ENCODE measurements at regions not wholly inside any gene's neighbourhood (a gene's known extent, or its start where the extent isn't known, plus 50 kb on each side); places are given as distances from the start of the nearest gene placed in this dataset.

DNA sequence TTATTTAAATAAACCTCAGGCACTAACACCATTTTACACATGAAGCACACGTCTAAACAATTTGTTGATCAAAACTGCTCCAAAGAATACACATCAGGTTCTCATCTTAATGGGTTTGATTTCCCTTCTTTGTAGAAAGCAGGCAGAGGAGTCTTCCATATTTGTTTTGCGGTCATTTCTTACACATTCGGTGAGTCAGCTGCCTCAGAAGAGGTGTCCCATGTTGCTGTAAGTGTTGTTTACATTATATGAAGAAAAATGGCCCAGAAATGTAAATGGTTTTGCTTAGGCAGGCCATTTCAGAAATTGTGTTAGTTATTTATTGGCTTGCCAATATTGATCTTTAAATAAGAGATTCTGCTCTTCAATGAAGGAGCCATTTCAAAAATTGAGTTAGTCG is 325.8 kb downstream of the TENT4A start:
- H3K4me3 ChIP-seq = no peak overlapping the region
- no peaks in the 10 kb centered on the region for H3K27me3 ChIP-seq
- H3K36me3 ChIP-seq = no peaks in the 10 kb centered on the region
- H3K4me1 ChIP-seq = no peaks in the 10 kb centered on the region
- TF ChIP-seq CTCF (IDR thresholded peaks at IDR 0.05) (no peak), EP300 (IDR thresholded peaks at IDR 0.05) (no peak), POLR2A (IDR thresholded peaks at IDR 0.05) (no peak), POLR2AphosphoS5 (IDR thresholded peaks at IDR 0.05) (no peak)
- H3K9me3 ChIP-seq = no peaks in the 10 kb centered on the region
- H3K27ac ChIP-seq = no peak overlapping the region
- 84% methylated on average over 4 of the region's 4 CpGs for WGBS
- DNase-seq (ENCODE audit: low spot score in 2 of 2) = no peak

- no peaks in the 10 kb centered on the region for H3K36me3 ChIP-seq
Observed at GRCh38 chr5:7040111-7040510, 326.9 kb downstream of the TENT4A start.

DNA sequence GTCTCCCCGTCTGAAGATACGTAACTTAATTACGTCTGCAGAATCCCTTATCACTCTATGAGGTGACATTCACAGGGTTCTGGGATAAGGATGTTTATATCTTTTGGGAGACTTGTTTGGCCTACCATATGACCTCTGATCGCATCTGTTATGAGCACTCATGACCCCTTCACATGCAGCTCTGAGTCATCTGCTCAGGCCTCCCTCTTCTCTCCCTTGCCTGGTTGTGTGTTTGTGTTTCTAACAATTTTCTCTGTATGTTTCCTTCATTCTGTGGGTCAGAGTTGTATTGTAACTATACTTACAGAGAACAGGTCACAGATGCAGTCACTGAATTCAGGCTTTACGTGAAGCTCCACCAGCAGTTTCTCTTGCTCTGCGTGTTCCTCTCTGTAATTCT is 330.6 kb downstream of the TENT4A start:
- H3K9me3 ChIP-seq = no peaks in the 10 kb centered on the region
- H3K36me3 ChIP-seq = no peaks in the 10 kb centered on the region
- H3K4me1 ChIP-seq = no peaks in the 10 kb centered on the region
- TF ChIP-seq POLR2A (IDR thresholded peaks at IDR 0.05) (no peak), CTCF (IDR thresholded peaks at IDR 0.05) (no peak), EP300 (IDR thresholded peaks at IDR 0.05) (no peak)
- no peak for DNase-seq (ENCODE audit: low spot score in 2 of 2)
- 92% methylated on average over 6 of the region's 6 CpGs for WGBS
- H3K27ac ChIP-seq = no peak overlapping the region
- H3K4me3 ChIP-seq = no peak overlapping the region
- H3K27me3 ChIP-seq = no peaks in the 10 kb centered on the region

More at GRCh38 chr5:7040111-7040510, 326.9 kb downstream of the TENT4A start:
- DNase-seq (ENCODE audit: low spot score in 2 of 2) = no peak
- no peak for TF ChIP-seq POLR2AphosphoS5 (IDR thresholded peaks at IDR 0.05)
- no peak for TF ChIP-seq CTCF (IDR thresholded peaks at IDR 0.05)
- no peak for TF ChIP-seq EP300 (IDR thresholded peaks at IDR 0.05)
- no peak for TF ChIP-seq POLR2A (IDR thresholded peaks at IDR 0.05)
- H3K27ac ChIP-seq = no peak overlapping the region
- 83% methylated on average over 2 of the region's 2 CpGs for WGBS
- H3K27me3 ChIP-seq = no peaks in the 10 kb centered on the region
- H3K4me3 ChIP-seq = no peak overlapping the region
- no peaks in the 10 kb centered on the region for H3K9me3 ChIP-seq
- H3K4me1 ChIP-seq = no peaks in the 10 kb centered on the region

DNA sequence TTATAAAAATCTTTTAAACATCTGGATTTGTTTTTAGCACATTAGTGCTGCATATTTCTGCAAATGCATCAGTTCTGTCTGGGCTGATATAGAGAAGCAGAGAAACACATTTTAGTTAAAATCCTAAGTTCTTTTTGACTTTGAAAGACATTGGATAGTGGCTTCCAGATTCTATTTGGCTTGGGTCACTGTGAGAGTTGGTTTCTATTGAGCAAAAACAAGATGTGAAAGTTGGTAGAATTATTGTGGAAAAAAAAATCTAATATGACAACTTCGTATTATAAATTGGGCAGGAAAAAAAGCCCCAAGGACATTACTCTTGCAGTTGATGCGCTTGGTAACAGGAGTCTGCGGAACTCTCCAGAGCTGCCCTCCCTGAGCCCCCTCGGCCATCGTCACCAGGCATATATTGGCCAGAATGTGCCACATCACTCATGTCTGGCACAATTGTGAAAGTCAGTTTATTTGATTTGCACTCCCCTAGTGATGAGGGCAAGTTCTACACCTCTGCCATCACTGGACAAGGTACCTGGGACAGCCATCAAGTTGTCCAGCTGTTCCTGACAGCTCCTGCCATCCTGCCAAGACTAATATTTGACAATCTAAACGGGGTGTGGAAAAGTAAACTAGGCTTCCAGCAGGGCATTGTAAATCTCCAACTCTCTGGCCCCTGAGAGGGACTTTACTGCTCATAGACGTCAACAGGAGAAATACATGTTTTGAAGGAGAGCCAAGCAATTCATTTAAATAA is 334.5 kb downstream of the TENT4A start:
- WGBS = 43% methylated on average over 7 of the region's 7 CpGs
- no peaks in the 10 kb centered on the region for H3K36me3 ChIP-seq
- H3K27me3 ChIP-seq = no peaks in the 10 kb centered on the region
- H3K4me3 ChIP-seq = no peak overlapping the region
- TF ChIP-seq POLR2A (IDR thresholded peaks at IDR 0.05) = no peak
- no peak for TF ChIP-seq POLR2AphosphoS5 (IDR thresholded peaks at IDR 0.05)
- TF ChIP-seq EP300 (IDR thresholded peaks at IDR 0.05) = no peak
- TF ChIP-seq CTCF (IDR thresholded peaks at IDR 0.05) = no peak
- no peak for DNase-seq (ENCODE audit: low spot score in 2 of 2)
- H3K27ac ChIP-seq = no peak overlapping the region
- H3K9me3 ChIP-seq = no peaks in the 10 kb centered on the region
- H3K4me1 ChIP-seq = no peaks in the 10 kb centered on the region

DNA sequence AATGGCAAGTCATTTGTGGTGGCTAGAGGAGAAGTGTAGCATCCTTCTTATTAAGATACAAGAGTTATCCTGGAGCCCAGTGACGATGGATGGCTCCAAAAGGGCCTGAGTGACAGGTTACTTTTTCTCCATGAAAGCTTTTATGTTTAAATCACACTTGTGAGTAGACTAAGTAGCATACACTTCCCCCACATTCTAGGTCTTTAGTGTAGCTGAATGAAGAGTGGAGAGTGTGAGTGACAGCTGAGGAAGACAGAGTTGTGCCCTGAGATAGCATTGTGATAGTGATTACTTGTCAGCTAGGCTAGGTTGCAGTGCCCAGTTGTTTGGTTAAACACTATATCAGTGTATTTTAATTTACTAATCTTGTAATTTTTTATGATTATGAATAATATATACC is 337.8 kb downstream of the TENT4A start:
- TF ChIP-seq CTCF (IDR thresholded peaks at IDR 0.05) (no peak), EP300 (IDR thresholded peaks at IDR 0.05) (no peak), POLR2A (IDR thresholded peaks at IDR 0.05) (no peak), POLR2AphosphoS5 (IDR thresholded peaks at IDR 0.05) (no peak)
- Histone ChIP-seq H3K27me3 (no peaks in the 10 kb centered on the region), H3K36me3 (no peaks in the 10 kb centered on the region), H3K9me3 (no peaks in the 10 kb centered on the region), H3K4me1 (no peaks in the 10 kb centered on the region), H3K27ac (no peak overlapping the region), H3K4me3 (no peak overlapping the region)
- WGBS = 72% methylated on average over 1 of the region's 1 CpG
- no peak for DNase-seq (ENCODE audit: low spot score in 2 of 2)

Data from suprapubic skin (tissue), 4 donors.